Nephron progenitor cell (in vitro differentiated cells): ENCODE measurements at regions not wholly inside any gene's neighbourhood (a gene's known extent, or its start where the extent isn't known, plus 50 kb on each side); places are given as distances from the start of the nearest gene placed in this dataset.

ENCODE experiments used
- DNase-seq: peaks from one replicate; pipeline ENCODE4 v3.0.0; 2021
- H3K27ac Mint-ChIP-seq: 2 replicates; pipeline ENCODE4 v1.8.0; 2021; ENCODE audit warnings: mild to moderate bottlenecking, moderate library complexity, mixed read lengths
- H3K27me3 Mint-ChIP-seq: 2 replicates; pipeline ENCODE4 v1.8.0; 2021; ENCODE audit warnings: mild to moderate bottlenecking, low read depth, mixed read lengths; ENCODE audit not compliant: poor library complexity
- H3K36me3 Mint-ChIP-seq: 2 replicates; pipeline ENCODE4 v1.8.0; 2021; ENCODE audit warnings: low read depth, mixed read lengths
- H3K4me1 Mint-ChIP-seq: 2 replicates; pipeline ENCODE4 v1.8.0; 2021; ENCODE audit warnings: mixed read lengths
- H3K4me3 Mint-ChIP-seq: 2 replicates; pipeline ENCODE4 v1.8.0; 2021; ENCODE audit warnings: mild to moderate bottlenecking, moderate library complexity, mixed read lengths
- H3K9me3 Mint-ChIP-seq: 2 replicates; pipeline ENCODE4 v1.8.0; 2021; ENCODE audit warnings: mild to moderate bottlenecking, moderate library complexity, mixed read lengths
- TF ChIP-seq, protein P1 (sequence below): fragments of 200-600 bp; sonication (generic); IDR thresholded peaks from 2 replicates; pipeline ENCODE4 v1.5.0; 2021; ENCODE audit warnings: antibody characterized with exemption

DNA sequence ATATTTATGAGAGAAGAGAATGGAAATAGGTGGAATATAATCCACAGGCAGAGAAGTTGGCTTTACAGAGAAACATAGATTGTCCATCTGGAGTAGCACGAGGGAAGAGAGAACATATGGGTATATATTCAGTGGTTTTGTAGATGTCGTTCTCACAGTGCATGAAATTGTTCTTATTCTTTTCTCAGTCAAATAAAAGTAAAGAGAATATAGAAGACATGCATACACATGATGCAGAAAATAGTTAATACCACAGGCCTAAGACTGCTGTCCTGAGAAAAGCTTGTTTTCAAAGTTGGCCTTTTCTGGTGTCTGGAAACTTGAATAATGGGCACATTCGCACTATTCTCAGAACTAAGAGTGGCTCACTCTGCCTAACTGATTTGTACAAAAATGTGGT lies 378.1 kb downstream of the GABRG1 start:
- Mint-ChIP-seq H3K27ac (no peak overlapping the region), H3K27me3 (no peaks in the 10 kb centered on the region), H3K4me1 (no peaks in the 10 kb centered on the region), H3K9me3 (peaks cover 10% of the 10 kb centered on the region), H3K4me3 (no peak overlapping the region), H3K36me3 (no peaks in the 10 kb centered on the region)
- no peak for DNase-seq
- TF ChIP-seq, protein P1, sequence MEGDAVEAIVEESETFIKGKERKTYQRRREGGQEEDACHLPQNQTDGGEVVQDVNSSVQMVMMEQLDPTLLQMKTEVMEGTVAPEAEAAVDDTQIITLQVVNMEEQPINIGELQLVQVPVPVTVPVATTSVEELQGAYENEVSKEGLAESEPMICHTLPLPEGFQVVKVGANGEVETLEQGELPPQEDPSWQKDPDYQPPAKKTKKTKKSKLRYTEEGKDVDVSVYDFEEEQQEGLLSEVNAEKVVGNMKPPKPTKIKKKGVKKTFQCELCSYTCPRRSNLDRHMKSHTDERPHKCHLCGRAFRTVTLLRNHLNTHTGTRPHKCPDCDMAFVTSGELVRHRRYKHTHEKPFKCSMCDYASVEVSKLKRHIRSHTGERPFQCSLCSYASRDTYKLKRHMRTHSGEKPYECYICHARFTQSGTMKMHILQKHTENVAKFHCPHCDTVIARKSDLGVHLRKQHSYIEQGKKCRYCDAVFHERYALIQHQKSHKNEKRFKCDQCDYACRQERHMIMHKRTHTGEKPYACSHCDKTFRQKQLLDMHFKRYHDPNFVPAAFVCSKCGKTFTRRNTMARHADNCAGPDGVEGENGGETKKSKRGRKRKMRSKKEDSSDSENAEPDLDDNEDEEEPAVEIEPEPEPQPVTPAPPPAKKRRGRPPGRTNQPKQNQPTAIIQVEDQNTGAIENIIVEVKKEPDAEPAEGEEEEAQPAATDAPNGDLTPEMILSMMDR: no peak

DNA sequence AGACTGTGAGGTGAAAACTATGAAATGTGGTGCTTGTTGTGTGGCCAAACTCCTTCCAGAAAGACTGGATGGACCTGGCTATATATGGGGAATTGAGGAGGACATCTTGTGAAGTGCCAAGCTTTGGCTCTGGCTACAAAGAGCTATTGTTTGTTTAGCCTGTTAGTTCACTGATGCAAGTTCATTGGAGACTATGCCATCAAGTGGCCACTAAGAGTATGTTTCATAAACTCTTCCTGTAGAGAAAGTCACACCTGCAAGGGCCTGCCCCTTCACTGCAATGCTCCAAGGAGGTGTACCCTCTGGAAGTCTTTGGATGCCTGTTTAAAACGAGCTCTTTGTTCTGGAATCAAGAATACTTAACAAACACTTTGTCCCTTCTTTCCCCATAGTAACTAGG lies 382.0 kb downstream of the GABRG1 start:
- Mint-ChIP-seq H3K4me3 (no peak overlapping the region), H3K36me3 (no peaks in the 10 kb centered on the region), H3K9me3 (peaks cover 18% of the 10 kb centered on the region), H3K27me3 (no peaks in the 10 kb centered on the region), H3K4me1 (no peaks in the 10 kb centered on the region), H3K27ac (no peak overlapping the region)
- DNase-seq: no peak
- TF ChIP-seq, protein P1: no peak

DNA sequence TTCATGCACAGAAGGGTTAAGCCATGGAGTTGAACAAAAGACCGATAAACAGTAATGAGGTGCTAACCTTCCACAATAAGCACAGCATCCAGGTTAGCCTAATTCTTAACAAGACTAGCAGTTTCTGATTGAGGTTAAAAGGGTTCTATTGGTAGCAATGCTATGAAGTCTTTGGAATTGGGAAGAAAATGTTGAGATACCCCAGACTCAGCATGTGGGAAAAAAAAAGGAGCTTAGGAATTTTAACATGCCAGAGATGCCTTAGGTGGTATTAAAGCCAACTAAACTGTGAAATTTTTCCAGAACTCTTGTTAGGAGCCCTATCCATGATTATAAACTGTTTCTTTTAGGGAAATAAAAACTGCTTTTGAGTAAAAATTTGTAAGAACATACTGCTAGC lies 391.7 kb downstream of the GABRG1 start:
- TF ChIP-seq, protein P1: no peak
- Mint-ChIP-seq H3K27ac (no peak overlapping the region), H3K27me3 (no peaks in the 10 kb centered on the region), H3K4me3 (no peak overlapping the region), H3K4me1 (no peaks in the 10 kb centered on the region), H3K36me3 (no peaks in the 10 kb centered on the region), H3K9me3 (no peaks in the 10 kb centered on the region)
- no peak for DNase-seq

DNA sequence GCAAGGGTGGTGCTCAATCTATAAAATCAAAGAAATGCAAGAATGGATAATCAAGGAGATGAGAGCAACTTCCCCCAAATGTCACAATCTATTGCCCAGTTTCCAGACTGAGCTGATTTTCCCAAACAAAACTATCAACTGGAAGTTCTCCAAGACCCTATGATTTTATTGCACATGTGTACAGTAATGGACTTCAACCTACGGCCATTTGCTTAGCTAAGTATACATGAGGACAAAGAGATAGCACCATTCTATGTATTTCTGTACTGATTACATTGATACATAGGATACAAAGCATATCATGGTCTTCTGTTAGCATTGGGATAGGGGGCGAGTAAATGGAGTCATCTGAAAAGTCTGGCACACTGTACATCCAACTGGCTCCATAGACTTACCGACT lies 407.8 kb downstream of the GABRG1 start:
- TF ChIP-seq, protein P1: no peak
- no peaks in the 10 kb centered on the region for H3K4me1 Mint-ChIP-seq
- H3K27me3 Mint-ChIP-seq: no peaks in the 10 kb centered on the region
- no peaks in the 10 kb centered on the region for H3K36me3 Mint-ChIP-seq
- DNase-seq: no peak
- no peak overlapping the region for H3K27ac Mint-ChIP-seq
- no peaks in the 10 kb centered on the region for H3K9me3 Mint-ChIP-seq
- no peak overlapping the region for H3K4me3 Mint-ChIP-seq

GRCh38 chr4:45713996-45714395 lies 409.9 kb downstream of the GABRG1 start:
- Mint-ChIP-seq H3K27me3 (no peaks in the 10 kb centered on the region), H3K4me1 (no peaks in the 10 kb centered on the region), H3K4me3 (no peak overlapping the region), H3K9me3 (no peaks in the 10 kb centered on the region), H3K36me3 (no peaks in the 10 kb centered on the region), H3K27ac (no peak overlapping the region)
- TF ChIP-seq, protein P1: no peak
- DNase-seq: no peak

- DNase-seq: no peak
- Mint-ChIP-seq H3K4me3 (no peak overlapping the region), H3K4me1 (no peaks in the 10 kb centered on the region), H3K27ac (no peak overlapping the region), H3K36me3 (no peaks in the 10 kb centered on the region), H3K9me3 (no peaks in the 10 kb centered on the region), H3K27me3 (no peaks in the 10 kb centered on the region)
- TF ChIP-seq, protein P1: no peak
Observed at GRCh38 chr4:45701621-45702020, 422.2 kb downstream of the GABRG1 start.
